Middle frontal gyrus (tissue), 1 donor: ENCODE measurements at regions not wholly inside any gene's neighbourhood (a gene's known extent, or its start where the extent isn't known, plus 50 kb on each side); places are given as distances from the start of the nearest gene placed in this dataset.
"Not testable (repeated sequence)": the region's sequence is repeated elsewhere in the genome, so short reads cannot be mapped to it uniquely, and the experiment has no call there.

Experiments
- DNase-seq: peaks from one replicate; pipeline ENCODE4 v3.0.0-alpha.2; 2015; ENCODE audit warnings: low spot score; ENCODE audit errors: extremely low spot score

GRCh38 chr5:112472614-112473013 is 53.5 kb upstream of the EPB41L4A start:
- DNase-seq = no peak

GRCh38 chr5:112473989-112474388 is 54.9 kb upstream of the EPB41L4A start:
- no peak for DNase-seq

GRCh38 chr5:112475747-112476365 is 56.8 kb upstream of the EPB41L4A start:
- peak; percentile 24 for DNase-seq

- no peak for DNase-seq
These were observed 60.3 kb upstream of the EPB41L4A start for GRCh38 chr5:112479418-112479817.

- DNase-seq = no peak
These were observed 61.4 kb upstream of the EPB41L4A start for GRCh38 chr5:112480501-112480900.

- no peak for DNase-seq
These were observed 64.6 kb upstream of the EPB41L4A start for GRCh38 chr5:112483704-112484103.

GRCh38 chr5:112485934-112486355 is 66.9 kb upstream of the EPB41L4A start:
- no peak for DNase-seq

- DNase-seq = no peak
These were observed 72.2 kb upstream of the EPB41L4A start for GRCh38 chr5:112491257-112491656.

GRCh38 chr5:112492291-112492690 is 73.2 kb upstream of the EPB41L4A start:
- DNase-seq = no peak

- not testable (repeated sequence) for DNase-seq
These were observed 84.8 kb upstream of the EPB41L4A start for GRCh38 chr5:112503749-112504501.

- not testable (repeated sequence) for DNase-seq
These were observed 90.0 kb upstream of the EPB41L4A start for GRCh38 chr5:112509097-112509496.

GRCh38 chr5:112511920-112512319 is 92.8 kb upstream of the EPB41L4A start:
- no peak for DNase-seq

- DNase-seq = no peak
These were observed 93.8 kb upstream of the EPB41L4A start for GRCh38 chr5:112512901-112513300.

- DNase-seq = no peak
These were observed 95.0 kb upstream of the EPB41L4A start for GRCh38 chr5:112514111-112514510.

- not testable (repeated sequence) for DNase-seq
These were observed 101.4 kb upstream of the EPB41L4A start for GRCh38 chr5:112520474-112520873.

GRCh38 chr5:112522891-112523673 is 104.0 kb upstream of the EPB41L4A start:
- DNase-seq = not testable (repeated sequence)

GRCh38 chr5:112523674-112524263 is 104.7 kb upstream of the EPB41L4A start:
- DNase-seq = not testable (repeated sequence)

GRCh38 chr5:112525217-112525616 is 106.1 kb upstream of the EPB41L4A start:
- DNase-seq = no peak

- no peak for DNase-seq
These were observed 109.9 kb upstream of the EPB41L4A start for GRCh38 chr5:112528928-112529327.

- DNase-seq = no peak
These were observed 110.4 kb upstream of the EPB41L4A start for GRCh38 chr5:112529525-112529924.

GRCh38 chr5:112532654-112533360 is 113.7 kb upstream of the EPB41L4A start:
- no peak for DNase-seq
